ENCODE measurements at regions not wholly inside any gene's neighbourhood (a gene's known extent, or its start where the extent isn't known, plus 50 kb on each side); places are given as distances from the start of the nearest gene placed in this dataset.
"Not testable (repeated sequence)": the region's sequence is repeated elsewhere in the genome, so short reads cannot be mapped to it uniquely, and the experiment has no call there.

DNA sequence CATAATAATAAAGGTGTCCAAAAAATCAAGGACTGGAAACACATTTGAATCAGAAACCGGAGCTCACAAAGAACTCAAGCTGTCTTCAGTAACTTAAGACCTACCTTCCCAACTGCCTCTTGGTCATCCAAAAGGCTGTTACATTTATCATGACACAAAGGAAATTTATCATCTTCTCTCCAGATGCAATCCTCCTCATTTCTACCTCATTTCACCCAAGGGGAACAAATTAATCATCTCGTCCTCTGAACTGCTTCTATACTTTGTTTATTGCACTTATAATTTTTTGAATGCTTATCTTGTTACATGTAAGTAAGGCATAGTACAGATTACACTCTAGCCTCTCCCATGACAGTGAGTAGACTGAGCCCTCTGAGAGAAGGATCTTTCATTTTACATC lies 105.1 kb upstream of the RGPD4 start:
- no peak overlapping the region for H3K27ac ChIP-seq
- no peak overlapping the region for H3K4me3 ChIP-seq
- H3K4me1 ChIP-seq: no peaks in the 10 kb centered on the region
- WGBS, 2 donors: 50 to 57% methylated on average over 2 of the region's 2 CpGs
- intact Hi-C loops (cut with DNase I): no loop called here
- no peaks in the 10 kb centered on the region for H3K9me3 ChIP-seq
- no peaks in the 10 kb centered on the region for H3K36me3 ChIP-seq
- no peak for DNase-seq
- TF ChIP-seq CTCF (IDR thresholded peaks at IDR 0.05): no peak
- TF ChIP-seq POLR2A (IDR thresholded peaks at IDR 0.05): no peak
- no peaks in the 10 kb centered on the region for H3K27me3 ChIP-seq

- H3K4me1 ChIP-seq; H3K36me3 ChIP-seq; DNase-seq; H3K27ac ChIP-seq; H3K9me3 ChIP-seq; intact Hi-C loops (cut with DNase I); H3K27me3 ChIP-seq; H3K4me3 ChIP-seq: not testable (repeated sequence)
- 92 to 100% methylated on average over 1 of the region's 1 CpG for WGBS, 2 donors
Observed at GRCh38 chr2:107725824-107726223, 100.9 kb upstream of the RGPD4 start.

GRCh38 chr2:107727318-107727717 lies 99.4 kb upstream of the RGPD4 start:
- Histone ChIP-seq H3K9me3 (no peaks in the 10 kb centered on the region), H3K27ac (no peak overlapping the region), H3K36me3 (no peaks in the 10 kb centered on the region), H3K4me3 (no peak overlapping the region), H3K27me3 (no peaks in the 10 kb centered on the region), H3K4me1 (no peaks in the 10 kb centered on the region)
- TF ChIP-seq POLR2A (IDR thresholded peaks at IDR 0.05) (no peak), CTCF (IDR thresholded peaks at IDR 0.05) (no peak)
- intact Hi-C loops (cut with DNase I): no loop called here
- DNase-seq: no peak

DNA sequence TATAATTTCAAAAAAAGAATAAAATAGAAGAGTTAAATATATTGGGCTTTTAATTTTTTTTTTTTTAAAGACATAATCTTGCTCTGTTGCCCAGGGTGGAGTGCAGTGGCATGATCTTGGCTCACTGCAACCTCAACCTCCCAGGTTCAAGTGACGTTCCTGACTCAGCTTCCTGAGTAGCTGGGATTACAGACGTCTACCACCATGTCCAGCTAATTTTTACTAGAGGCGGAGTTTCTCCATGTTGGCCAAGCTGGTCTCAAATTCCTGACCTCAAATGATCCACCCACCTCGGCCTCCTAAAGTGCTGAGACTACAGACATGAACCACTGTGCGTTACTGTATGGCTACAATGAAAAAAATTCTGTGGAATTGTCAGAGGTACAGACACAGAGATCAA lies 98.1 kb upstream of the RGPD4 start:
- no peaks in the 10 kb centered on the region for H3K4me1 ChIP-seq
- no peak overlapping the region for H3K4me3 ChIP-seq
- intact Hi-C loops (cut with DNase I): no loop called here
- TF ChIP-seq CTCF (IDR thresholded peaks at IDR 0.05): no peak
- no peak for TF ChIP-seq POLR2A (IDR thresholded peaks at IDR 0.05)
- H3K27ac ChIP-seq: no peak overlapping the region
- no peaks in the 10 kb centered on the region for H3K27me3 ChIP-seq
- DNase-seq: no peak
- WGBS, 2 donors: 69 to 71% methylated on average over 4 to 5 of the region's 5 CpGs
- no peaks in the 10 kb centered on the region for H3K9me3 ChIP-seq
- no peaks in the 10 kb centered on the region for H3K36me3 ChIP-seq

- Histone ChIP-seq H3K4me3 (no peak overlapping the region), H3K27ac (no peak overlapping the region), H3K27me3 (no peaks in the 10 kb centered on the region), H3K9me3 (no peaks in the 10 kb centered on the region), H3K4me1 (no peaks in the 10 kb centered on the region), H3K36me3 (no peaks in the 10 kb centered on the region)
- TF ChIP-seq CTCF (IDR thresholded peaks at IDR 0.05) (no peak), POLR2A (IDR thresholded peaks at IDR 0.05) (no peak)
- intact Hi-C loops (cut with DNase I): no loop called here
- WGBS, 2 donors: 39 to 41% methylated on average over 3 of the region's 3 CpGs
- DNase-seq: no peak
Observed at GRCh38 chr2:107729440-107729839, 97.3 kb upstream of the RGPD4 start.

DNA sequence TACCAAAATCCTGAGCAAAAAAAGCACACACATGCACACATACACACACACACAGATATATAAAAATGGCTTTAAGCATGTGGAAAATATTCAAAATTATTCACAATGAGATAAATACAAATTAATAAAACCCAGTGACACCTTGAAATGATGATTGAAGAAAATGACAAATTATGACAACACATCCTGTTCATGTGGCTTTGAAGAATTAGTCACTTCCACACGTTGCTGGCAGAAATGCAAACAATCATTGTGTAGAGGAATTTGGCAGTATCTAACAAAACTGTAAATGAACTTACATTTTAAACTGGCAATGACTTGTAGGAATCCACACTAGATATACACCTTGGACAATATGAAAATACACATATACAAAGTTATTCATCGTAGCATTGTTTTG lies 95.8 kb upstream of the RGPD4 start:
- no peaks in the 10 kb centered on the region for H3K36me3 ChIP-seq
- 24 to 27% methylated on average over 2 of the region's 2 CpGs for WGBS, 2 donors
- H3K4me3 ChIP-seq: no peak overlapping the region
- no peaks in the 10 kb centered on the region for H3K27me3 ChIP-seq
- DNase-seq: no peak
- H3K27ac ChIP-seq: no peak overlapping the region
- TF ChIP-seq POLR2A (IDR thresholded peaks at IDR 0.05): no peak
- TF ChIP-seq CTCF (IDR thresholded peaks at IDR 0.05): no peak
- no peaks in the 10 kb centered on the region for H3K9me3 ChIP-seq
- intact Hi-C loops (cut with DNase I): no loop called here
- no peaks in the 10 kb centered on the region for H3K4me1 ChIP-seq

All from esophagus squamous epithelium (tissue), 5 donors.